SH-SY5Y (cell line): ENCODE measurements at regions not wholly inside any gene's neighbourhood (a gene's known extent, or its start where the extent isn't known, plus 50 kb on each side); places are given as distances from the start of the nearest gene placed in this dataset.

Experiments used
- GATA2 ChIP-seq: IDR thresholded peaks from 2 replicates; pipeline ENCODE4 v1.6.1; 2011; ENCODE audit warnings: mild to moderate bottlenecking, low read depth, low read length
- GATA3 ChIP-seq: IDR thresholded peaks from 2 replicates; pipeline ENCODE4 v1.6.1; 2011; ENCODE audit warnings: low read depth, mild to moderate bottlenecking, low read length, moderate library complexity

DNA sequence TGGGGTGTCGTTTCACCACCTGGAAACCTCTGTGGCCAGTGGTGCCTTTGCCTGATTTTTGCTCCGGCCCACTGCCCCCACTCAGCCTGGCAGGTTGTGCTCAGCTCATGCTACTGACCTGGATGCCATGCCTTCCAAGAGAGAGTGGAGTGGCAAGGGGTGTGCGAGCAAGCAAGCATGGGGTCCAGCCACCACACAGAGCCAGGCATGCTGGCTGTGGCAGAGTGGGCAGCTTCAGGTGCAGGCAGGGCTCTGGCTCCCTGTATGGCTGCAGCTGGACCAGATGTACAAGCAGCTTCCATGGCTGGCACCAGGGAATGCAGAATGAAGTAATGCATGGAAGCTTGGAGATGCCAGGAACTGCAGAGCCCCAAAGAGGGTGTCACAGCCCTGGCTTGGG lies 620.5 kb upstream of the SETBP1 start:
- no peak for TF ChIP-seq GATA3
- no peak for TF ChIP-seq GATA2
